Esophagus squamous epithelium (tissue), 4 donors: ENCODE measurements at regions not wholly inside any gene's neighbourhood (a gene's known extent, or its start where the extent isn't known, plus 50 kb on each side); places are given as distances from the start of the nearest gene placed in this dataset.

Experiments used
- CTCF ChIP-seq, 6 experiments: fragments of 450-650 bp in 4 of 6; fragments of 200-600 bp in 2 of 6; sonication (generic) in 2 of 6; IDR thresholded peaks; one replicate each; pipeline ENCODE4 v1.5.1; 2016 to 2019; ENCODE audit warnings: antibody characterized with exemption in 6 of 6, mild to moderate bottlenecking in 4 of 6, moderate library complexity in 4 of 6
- POLR2A ChIP-seq, 4 donors: fragments of 450-650 bp; IDR thresholded peaks; one replicate each; pipeline ENCODE4 v1.6.1; 2017; ENCODE audit warnings: antibody characterized with exemption in 4 of 4, mild to moderate bottlenecking in 4 of 4, moderate library complexity in 3 of 4

- TF ChIP-seq POLR2A (IDR thresholded peaks at IDR 0.05) (no peak), CTCF (IDR thresholded peaks at IDR 0.05) (no peak)
Measured at GRCh38 chr18:61136711-61137251, 196.4 kb upstream of the CDH20 start.
